Neural progenitor cell (in vitro differentiated cells): ENCODE measurements at regions not wholly inside any gene's neighbourhood (a gene's known extent, or its start where the extent isn't known, plus 50 kb on each side); places are given as distances from the start of the nearest gene placed in this dataset.

ENCODE experiments used
- EZH2 ChIP-seq: fragments of 200-600 bp; sonication (generic); IDR thresholded peaks from 2 replicates; pipeline ENCODE4 v1.6.1; 2017; ENCODE audit warnings: antibody characterized with exemption, mild to moderate bottlenecking, moderate library complexity
- EZH2phosphoT487 ChIP-seq: fragments of 200-600 bp; sonication (generic); IDR thresholded peaks from 2 replicates; pipeline ENCODE4 v1.6.1; 2017; ENCODE audit warnings: antibody characterized with exemption
- TF ChIP-seq, protein P1 (sequence below): fragments of 200-600 bp; sonication (generic); IDR thresholded peaks from 2 replicates; pipeline ENCODE4 v1.5.1; 2017; ENCODE audit warnings: antibody characterized with exemption, mild to moderate bottlenecking

DNA sequence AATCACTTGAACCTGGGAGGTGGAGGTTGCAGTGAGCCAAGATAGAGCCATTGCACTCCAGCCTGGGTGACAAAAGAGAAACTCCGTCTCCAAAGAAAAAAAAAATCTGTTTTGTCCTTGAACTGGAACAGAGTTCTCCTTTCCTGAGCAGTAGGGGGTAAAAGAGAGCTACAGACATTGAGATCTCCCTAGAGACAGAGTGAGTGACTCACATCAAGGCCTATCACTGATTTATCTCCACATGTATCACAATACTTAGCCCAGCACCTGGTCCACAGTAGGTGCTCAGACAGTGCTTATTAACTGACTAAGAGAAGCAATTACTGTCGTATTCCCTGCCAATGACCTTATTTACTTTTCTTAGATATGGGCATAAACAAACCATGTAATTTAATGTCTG is 354.1 kb upstream of the C1orf87 start:
- TF ChIP-seq EZH2 (no peak), EZH2phosphoT487 (no peak)
- TF ChIP-seq, protein P1, sequence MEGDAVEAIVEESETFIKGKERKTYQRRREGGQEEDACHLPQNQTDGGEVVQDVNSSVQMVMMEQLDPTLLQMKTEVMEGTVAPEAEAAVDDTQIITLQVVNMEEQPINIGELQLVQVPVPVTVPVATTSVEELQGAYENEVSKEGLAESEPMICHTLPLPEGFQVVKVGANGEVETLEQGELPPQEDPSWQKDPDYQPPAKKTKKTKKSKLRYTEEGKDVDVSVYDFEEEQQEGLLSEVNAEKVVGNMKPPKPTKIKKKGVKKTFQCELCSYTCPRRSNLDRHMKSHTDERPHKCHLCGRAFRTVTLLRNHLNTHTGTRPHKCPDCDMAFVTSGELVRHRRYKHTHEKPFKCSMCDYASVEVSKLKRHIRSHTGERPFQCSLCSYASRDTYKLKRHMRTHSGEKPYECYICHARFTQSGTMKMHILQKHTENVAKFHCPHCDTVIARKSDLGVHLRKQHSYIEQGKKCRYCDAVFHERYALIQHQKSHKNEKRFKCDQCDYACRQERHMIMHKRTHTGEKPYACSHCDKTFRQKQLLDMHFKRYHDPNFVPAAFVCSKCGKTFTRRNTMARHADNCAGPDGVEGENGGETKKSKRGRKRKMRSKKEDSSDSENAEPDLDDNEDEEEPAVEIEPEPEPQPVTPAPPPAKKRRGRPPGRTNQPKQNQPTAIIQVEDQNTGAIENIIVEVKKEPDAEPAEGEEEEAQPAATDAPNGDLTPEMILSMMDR: no peak
